OCI-LY3 (cell line): ENCODE measurements at regions not wholly inside any gene's neighbourhood (a gene's known extent, or its start where the extent isn't known, plus 50 kb on each side); places are given as distances from the start of the nearest gene placed in this dataset.

ENCODE experiments used
- H2AFZ ChIP-seq: fragments of 200-600, 300-600 bp; shearing (Covaris generic); 2 replicates; pipeline ENCODE4 v1.6.0; 2014; ENCODE audit warnings: antibody characterized with exemption, low read depth, low read length
- H3K27ac ChIP-seq: fragments of 200-600, 300-600 bp; sonication (generic); 2 replicates; pipeline ENCODE4 v1.5.1; 2014; ENCODE audit warnings: mild to moderate bottlenecking, low read length, moderate library complexity, mixed read lengths
- H3K27me3 ChIP-seq: fragments of 200-600, 300-600 bp; sonication (generic); 2 replicates; pipeline ENCODE4 v1.6.1; 2014; ENCODE audit warnings: low read depth, low read length, mixed read lengths
- H3K36me3 ChIP-seq: fragments of 200-600, 300-600 bp; sonication (generic); replicated peaks from 2 replicates; pipeline ENCODE3; 2014; ENCODE audit warnings: low read depth, low read length, mixed read lengths
- H3K4me1 ChIP-seq: fragments of 300-600, 200-600 bp; sonication (generic); 2 replicates; pipeline ENCODE4 v1.6.1; 2014; ENCODE audit warnings: low read length, mixed read lengths
- H3K4me2 ChIP-seq: fragments of 200-600, 300-600 bp; sonication (generic); 2 replicates; pipeline ENCODE4 v1.6.1; 2014; ENCODE audit warnings: low read length, mixed read lengths
- H3K4me3 ChIP-seq: fragments of 300-600, 200-600 bp; sonication (generic); 2 replicates; pipeline ENCODE4 v1.5.1; 2014; ENCODE audit warnings: antibody characterized with exemption, mild to moderate bottlenecking, low read length, moderate library complexity
- H3K79me2 ChIP-seq: fragments of 300-600, 200-600 bp; shearing (Covaris generic); 2 replicates; pipeline ENCODE4 v1.6.1; 2014; ENCODE audit warnings: mild to moderate bottlenecking, low read length, mixed read lengths
- H3K9ac ChIP-seq: fragments of 300-600, 200-600 bp; shearing (Covaris generic); 2 replicates; pipeline ENCODE4 v1.6.0; 2014; ENCODE audit warnings: mild to moderate bottlenecking, low read length, moderate library complexity
- H3K9me3 ChIP-seq: fragments of 200-600, 300-600 bp; shearing (Covaris generic); 2 replicates; pipeline ENCODE4 v1.6.1; 2014; ENCODE audit warnings: low read length, mixed read lengths; ENCODE audit not compliant: insufficient read depth
- H4K20me1 ChIP-seq: fragments of 200-600, 300-600 bp; sonication (generic); 2 replicates; pipeline ENCODE4 v1.6.1; 2016; ENCODE audit warnings: low read length, mixed read lengths; ENCODE audit not compliant: insufficient read depth
- EZH2phosphoT487 ChIP-seq: fragments of 200-600 bp; shearing (Covaris generic); IDR thresholded peaks from 2 replicates; pipeline ENCODE4 v1.6.1; 2018; ENCODE audit warnings: antibody characterized with exemption, mixed run types, low read depth
- TF ChIP-seq, protein P1 (sequence below): fragments of 200-600, 300-600 bp; sonication (generic); IDR thresholded peaks from 2 replicates; pipeline ENCODE4 v1.5.1; 2014; ENCODE audit warnings: antibody characterized with exemption, low read length, low read depth

DNA sequence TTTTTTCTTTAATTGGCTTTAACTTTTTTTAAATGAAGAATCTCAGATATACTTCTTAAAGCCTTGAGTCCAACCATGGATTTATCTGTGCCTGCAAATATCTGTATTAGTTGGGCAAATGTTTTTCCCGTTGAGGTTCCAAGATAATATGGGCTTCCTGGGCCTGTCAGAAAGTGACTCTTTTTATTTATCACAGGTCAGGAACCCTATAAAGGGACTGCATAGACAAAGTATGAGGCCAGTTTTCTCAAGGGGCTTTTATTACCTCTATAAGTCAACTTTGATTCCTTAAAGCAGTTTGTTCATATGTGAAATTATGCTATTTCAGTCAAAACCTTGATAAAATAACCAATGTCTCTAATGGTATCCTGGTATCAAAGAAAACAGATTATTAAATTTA, 80.2 kb upstream of the BMP2K start:
- TF ChIP-seq, protein P1, sequence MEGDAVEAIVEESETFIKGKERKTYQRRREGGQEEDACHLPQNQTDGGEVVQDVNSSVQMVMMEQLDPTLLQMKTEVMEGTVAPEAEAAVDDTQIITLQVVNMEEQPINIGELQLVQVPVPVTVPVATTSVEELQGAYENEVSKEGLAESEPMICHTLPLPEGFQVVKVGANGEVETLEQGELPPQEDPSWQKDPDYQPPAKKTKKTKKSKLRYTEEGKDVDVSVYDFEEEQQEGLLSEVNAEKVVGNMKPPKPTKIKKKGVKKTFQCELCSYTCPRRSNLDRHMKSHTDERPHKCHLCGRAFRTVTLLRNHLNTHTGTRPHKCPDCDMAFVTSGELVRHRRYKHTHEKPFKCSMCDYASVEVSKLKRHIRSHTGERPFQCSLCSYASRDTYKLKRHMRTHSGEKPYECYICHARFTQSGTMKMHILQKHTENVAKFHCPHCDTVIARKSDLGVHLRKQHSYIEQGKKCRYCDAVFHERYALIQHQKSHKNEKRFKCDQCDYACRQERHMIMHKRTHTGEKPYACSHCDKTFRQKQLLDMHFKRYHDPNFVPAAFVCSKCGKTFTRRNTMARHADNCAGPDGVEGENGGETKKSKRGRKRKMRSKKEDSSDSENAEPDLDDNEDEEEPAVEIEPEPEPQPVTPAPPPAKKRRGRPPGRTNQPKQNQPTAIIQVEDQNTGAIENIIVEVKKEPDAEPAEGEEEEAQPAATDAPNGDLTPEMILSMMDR, result no peak
- no peak for TF ChIP-seq EZH2phosphoT487
- no peak overlapping the region for H3K9ac ChIP-seq
- H3K4me1 ChIP-seq, result peaks cover 13% of the 10 kb centered on the region

DNA sequence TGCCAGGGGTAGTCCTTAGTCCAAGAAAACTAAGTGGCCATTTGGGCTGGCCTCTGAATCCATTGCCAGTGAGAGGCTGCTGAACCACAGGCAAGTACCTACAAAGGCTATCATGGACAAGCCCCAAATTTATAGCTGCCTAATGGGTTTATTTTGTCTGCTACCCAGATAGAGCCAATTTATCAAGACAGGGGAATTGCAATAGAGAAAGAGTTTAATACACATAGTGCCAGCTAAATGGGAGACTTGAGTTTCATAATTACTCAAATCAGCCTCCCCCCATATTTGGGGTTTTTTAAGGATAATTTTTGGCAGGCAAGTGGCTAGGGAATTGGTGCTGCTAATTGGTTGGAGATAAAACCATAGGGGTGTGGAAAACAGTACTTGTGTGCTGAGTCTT, 73.1 kb upstream of the BMP2K start:
- Histone ChIP-seq H2AFZ (no peak overlapping the region), H3K4me2 (no peak overlapping the region), H3K79me2 (no peaks in the 10 kb centered on the region), H3K9ac (no peak overlapping the region), H3K4me1 (peaks cover 6% of the 10 kb centered on the region; the same call in 1 of the 2 replicates), H3K4me3 (no peak overlapping the region), H3K9me3 (peaks cover 11% of the 10 kb centered on the region; the same call in 1 of the 2 replicates), H4K20me1 (no peaks in the 10 kb centered on the region), H3K36me3 (no peaks in the 10 kb centered on the region), H3K27ac (no peak overlapping the region), H3K27me3 (no peaks in the 10 kb centered on the region)
- TF ChIP-seq EZH2phosphoT487, result no peak

More for the DNA sequence above, 80.2 kb upstream of the BMP2K start:
- Histone ChIP-seq H3K27me3 (no peaks in the 10 kb centered on the region), H3K4me2 (no peak overlapping the region), H3K4me3 (no peak overlapping the region), H3K36me3 (no peaks in the 10 kb centered on the region), H3K79me2 (no peaks in the 10 kb centered on the region), H3K27ac (no peak overlapping the region), H4K20me1 (no peaks in the 10 kb centered on the region), H3K9me3 (no peaks in the 10 kb centered on the region), H2AFZ (no peak overlapping the region)

DNA sequence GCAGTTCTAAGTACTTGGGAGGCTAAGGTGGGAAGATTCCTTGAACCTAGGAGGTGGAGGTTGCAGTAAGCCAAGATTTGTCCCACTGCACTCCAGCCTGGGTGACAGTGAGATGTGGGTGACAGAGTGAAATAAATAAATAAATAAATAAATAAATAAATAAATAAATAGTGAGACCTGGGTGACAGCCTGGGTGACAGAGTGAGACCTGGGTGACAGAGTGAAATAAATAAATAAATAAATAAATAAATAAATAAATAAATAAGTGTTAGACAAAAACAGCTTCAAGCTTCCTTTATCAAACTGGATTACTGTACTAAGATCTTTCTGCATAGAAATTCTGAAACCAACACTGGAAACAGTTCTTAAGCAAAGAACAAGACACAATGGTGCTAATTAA, 71.8 kb upstream of the BMP2K start:
- Histone ChIP-seq H2AFZ (no peak overlapping the region), H3K9ac (no peak overlapping the region), H4K20me1 (no peaks in the 10 kb centered on the region), H3K36me3 (no peaks in the 10 kb centered on the region), H3K4me1 (peaks cover 6% of the 10 kb centered on the region; the same call in 1 of the 2 replicates), H3K4me2 (no peak overlapping the region), H3K79me2 (no peaks in the 10 kb centered on the region), H3K27ac (no peak overlapping the region), H3K4me3 (no peak overlapping the region), H3K9me3 (peaks cover 11% of the 10 kb centered on the region; the same call in 1 of the 2 replicates), H3K27me3 (no peaks in the 10 kb centered on the region)
- TF ChIP-seq EZH2phosphoT487, result no peak
- TF ChIP-seq, protein P1, result no peak

DNA sequence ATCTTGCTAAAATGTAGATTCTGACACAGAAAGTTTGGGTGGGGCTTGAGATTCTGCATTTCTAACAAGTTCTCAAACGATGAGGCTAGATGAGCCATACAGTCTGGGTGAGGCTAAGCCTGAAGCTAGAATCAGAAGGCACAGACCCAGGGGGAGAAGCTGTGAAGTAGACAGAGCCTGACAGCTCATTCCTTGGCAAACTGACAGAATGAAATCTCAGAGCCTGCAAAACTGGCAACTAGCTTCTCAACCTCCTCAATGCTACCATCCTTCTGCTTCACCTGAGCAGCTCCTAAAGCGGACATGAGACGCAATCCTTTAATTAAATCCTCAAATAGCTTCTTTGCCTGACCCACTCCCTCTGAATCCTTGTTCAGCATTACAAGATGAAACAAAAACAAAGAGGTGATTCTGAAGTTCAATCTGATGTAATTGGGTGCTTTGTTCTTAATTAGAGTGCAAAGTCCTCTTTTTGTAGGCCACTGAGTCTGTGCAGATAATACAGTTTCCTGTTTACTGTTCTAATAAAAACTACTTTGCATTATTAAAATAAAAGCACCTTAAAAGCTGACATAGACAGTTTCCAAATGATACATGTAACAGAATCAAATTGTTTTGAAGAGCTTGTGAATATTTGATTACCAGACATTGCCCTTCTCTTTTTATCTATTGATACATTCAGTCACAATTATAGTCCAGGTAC, 71.0 kb upstream of the BMP2K start:
- H3K36me3 ChIP-seq, result no peaks in the 10 kb centered on the region
- no peak overlapping the region for H2AFZ ChIP-seq
- peaks cover 6% of the 10 kb centered on the region; the same call in 1 of the 2 replicates for H3K4me1 ChIP-seq
- no peak overlapping the region for H3K4me2 ChIP-seq
- H3K27me3 ChIP-seq, result no peaks in the 10 kb centered on the region
- no peak overlapping the region for H3K9ac ChIP-seq
- peaks cover 11% of the 10 kb centered on the region; the same call in 1 of the 2 replicates for H3K9me3 ChIP-seq
- TF ChIP-seq, protein P1, result no peak
- no peak for TF ChIP-seq EZH2phosphoT487
- H3K27ac ChIP-seq, result no peak overlapping the region
- no peaks in the 10 kb centered on the region for H4K20me1 ChIP-seq
- no peak overlapping the region for H3K4me3 ChIP-seq
- no peaks in the 10 kb centered on the region for H3K79me2 ChIP-seq
